HG03558 (cell line): ENCODE measurements at regions not wholly inside any gene's neighbourhood (a gene's known extent, or its start where the extent isn't known, plus 50 kb on each side); places are given as distances from the start of the nearest gene placed in this dataset.
"Not testable (repeated sequence)": the region's sequence is repeated elsewhere in the genome, so short reads cannot be mapped to it uniquely, and the experiment has no call there.

Experiments
- ATAC-seq: cut with Tn5 transposase; IDR thresholded peaks from one replicate; pipeline ENCODE4 v1.9.1; 2021; ENCODE audit warnings: moderate number of reproducible peaks; ENCODE audit not compliant: unreplicated experiment; ENCODE audit errors: extremely low read depth

DNA sequence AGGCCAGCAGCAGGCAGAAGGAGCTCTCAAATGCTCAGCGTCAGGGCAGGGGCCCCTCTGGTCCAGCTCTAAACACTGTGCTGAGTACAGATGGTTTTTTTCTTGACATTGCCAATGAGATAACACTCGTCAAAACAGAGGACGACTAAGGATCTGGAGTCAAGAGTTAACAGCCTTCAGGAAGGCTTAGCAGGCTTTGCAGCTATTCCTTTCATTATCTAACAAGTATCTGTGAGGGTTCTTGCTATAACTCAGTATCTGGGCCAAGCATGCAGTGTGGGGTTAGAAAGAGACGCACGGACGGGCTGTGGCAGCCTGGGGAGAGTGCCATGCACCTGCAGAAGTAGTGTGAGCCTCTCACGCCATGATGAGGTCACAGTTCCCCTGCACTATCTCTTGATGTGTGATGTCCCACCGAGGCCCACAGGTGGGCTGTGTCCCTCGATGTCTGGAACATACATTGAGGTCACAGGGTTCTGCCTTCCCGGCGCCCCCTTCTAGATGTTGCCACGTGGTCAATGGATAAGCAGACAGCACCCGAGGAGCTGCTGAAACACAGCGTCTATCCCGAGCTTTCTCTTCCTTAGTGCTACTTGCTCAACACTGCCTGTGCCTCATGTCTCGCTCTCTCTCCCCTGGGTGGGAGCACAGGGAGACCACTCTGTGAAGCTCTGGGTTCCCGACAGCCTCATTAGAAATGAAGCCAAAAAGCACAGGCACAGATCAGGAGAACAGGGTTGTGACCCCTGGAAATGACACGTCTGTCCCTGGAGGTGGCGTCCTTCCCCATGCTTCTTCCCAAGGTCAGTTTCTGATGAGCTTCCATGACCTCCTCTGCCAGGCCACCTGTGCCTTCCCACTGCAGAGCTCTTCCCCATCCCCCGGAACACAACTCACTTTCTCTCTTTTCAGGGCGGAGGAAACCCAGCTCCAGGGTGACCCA is 85.5 kb upstream of the RPS6KA2 start:
- no peak for ATAC-seq

DNA sequence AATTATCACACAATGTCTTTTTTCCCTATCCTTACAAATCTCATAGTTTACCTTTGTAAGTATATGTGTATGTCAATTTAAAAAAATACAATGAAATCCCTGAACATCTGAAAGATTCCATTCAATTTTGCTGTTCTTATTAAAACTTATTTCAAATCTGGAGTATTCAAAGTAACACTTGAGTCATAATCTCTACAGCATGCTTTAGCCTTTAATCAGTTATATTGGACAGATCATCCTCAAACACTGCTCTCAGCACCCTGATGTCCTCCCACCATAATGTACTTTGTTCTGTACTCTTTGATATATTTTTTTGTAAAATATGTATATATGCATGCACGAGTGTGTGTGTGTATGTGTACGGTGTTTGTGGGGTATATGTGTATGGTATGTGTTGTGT is 83.0 kb upstream of the RPS6KA2 start:
- ATAC-seq = no peak

- ATAC-seq = no peak
These were observed 81.4 kb upstream of the RPS6KA2 start for GRCh38 chr6:166708460-166708859.

DNA sequence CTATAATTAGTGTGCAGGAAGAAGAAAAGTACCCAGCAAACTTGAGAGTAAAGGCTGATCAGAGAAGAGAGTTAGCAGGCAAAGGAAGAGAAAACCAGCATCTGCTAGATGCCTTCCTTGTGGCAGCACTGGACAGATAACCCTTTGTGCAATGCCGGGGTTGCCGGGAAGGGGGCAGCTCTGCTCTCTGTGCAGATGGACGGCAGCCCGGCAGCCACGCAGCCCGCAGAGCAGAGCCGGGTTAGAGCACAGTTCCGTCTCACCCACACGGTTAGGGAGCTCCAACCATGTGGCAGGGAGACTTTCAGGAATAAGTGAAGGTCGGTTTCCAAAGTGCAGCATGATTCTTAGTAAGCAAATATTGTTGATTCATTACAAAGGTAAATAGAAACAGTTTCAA is 80.0 kb upstream of the RPS6KA2 start:
- ATAC-seq = no peak

GRCh38 chr6:166705069-166705468 is 78.0 kb upstream of the RPS6KA2 start:
- no peak for ATAC-seq

DNA sequence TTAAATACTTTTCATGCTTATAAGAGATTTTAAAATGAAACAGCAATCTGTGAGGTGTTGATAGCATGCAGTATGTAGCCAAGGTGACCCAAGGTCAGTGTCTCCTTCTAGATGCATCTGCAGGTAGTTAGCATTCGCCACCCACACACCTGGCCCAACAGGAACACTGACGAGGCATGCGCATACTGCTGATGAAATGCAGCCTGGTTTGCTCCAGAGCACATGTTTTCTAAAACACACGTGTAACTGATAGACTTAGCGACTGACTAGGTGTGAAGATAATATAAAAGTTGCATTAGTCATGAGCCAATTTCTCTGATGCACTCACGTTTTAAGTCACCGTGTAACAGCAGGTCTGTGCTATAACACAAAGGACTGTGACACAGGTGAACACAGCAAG is 77.1 kb upstream of the RPS6KA2 start:
- ATAC-seq = no peak

DNA sequence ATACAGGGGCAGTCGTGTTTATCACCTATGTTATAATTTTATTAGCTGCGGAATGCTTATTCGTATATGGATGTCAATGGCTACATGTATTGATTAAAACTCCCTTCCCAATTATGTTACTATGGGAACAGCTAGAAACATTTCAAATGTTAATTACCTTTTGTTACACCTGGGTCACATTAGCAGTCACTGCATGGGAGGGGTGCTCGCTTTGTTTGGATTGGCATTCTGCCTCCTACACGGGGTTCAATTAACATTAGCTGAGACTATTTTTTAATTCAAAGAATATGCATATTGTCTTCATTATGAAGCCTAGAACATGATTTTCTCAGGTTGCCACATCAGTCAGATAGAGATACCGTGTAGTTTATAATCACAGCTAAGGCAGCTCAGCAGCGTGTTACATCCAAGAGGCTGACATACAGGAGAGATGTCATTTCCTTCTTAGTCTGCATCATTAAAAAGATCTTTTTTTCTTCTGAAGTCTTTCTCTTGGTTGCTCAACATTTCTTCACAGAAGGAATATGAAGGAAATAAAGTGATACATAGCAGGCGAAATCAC is 76.2 kb upstream of the RPS6KA2 start:
- ATAC-seq = no peak

GRCh38 chr6:166701424-166701823 is 74.4 kb upstream of the RPS6KA2 start:
- ATAC-seq = not testable (repeated sequence)

DNA sequence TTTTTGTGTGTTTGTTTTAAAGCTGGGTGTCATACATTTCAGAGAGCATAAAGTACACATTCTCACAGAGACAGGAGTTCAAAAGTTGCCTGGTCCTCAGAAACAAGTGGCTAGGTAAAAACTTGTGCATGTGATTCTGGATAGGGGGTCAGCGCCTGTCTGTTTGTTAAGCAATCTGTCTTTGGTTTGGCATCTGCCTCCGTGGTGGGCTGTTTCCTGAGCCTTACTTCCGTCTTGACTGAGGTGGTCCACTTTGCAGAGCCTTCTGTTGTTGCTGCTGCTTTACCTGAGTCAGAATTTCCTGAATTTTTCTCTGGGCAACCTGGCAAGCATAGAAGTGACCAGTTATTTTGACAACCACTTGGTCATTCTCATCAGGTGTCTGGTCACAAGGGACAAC is 73.8 kb upstream of the RPS6KA2 start:
- not testable (repeated sequence) for ATAC-seq

- no peak for ATAC-seq
These were observed 70.1 kb upstream of the RPS6KA2 start for GRCh38 chr6:166697113-166697512.

- no peak for ATAC-seq
These were observed 66.8 kb upstream of the RPS6KA2 start for GRCh38 chr6:166693880-166694279.

- no peak for ATAC-seq
These were observed 65.8 kb upstream of the RPS6KA2 start for GRCh38 chr6:166692723-166693302.

- no peak for ATAC-seq
These were observed 64.7 kb upstream of the RPS6KA2 start for GRCh38 chr6:166691746-166692145.

- ATAC-seq = no peak
These were observed 64.1 kb upstream of the RPS6KA2 start for GRCh38 chr6:166691199-166691598.

- no peak for ATAC-seq
These were observed 62.6 kb upstream of the RPS6KA2 start for GRCh38 chr6:166689687-166690086.

- no peak for ATAC-seq
These were observed 61.9 kb upstream of the RPS6KA2 start for GRCh38 chr6:166688901-166689300.

DNA sequence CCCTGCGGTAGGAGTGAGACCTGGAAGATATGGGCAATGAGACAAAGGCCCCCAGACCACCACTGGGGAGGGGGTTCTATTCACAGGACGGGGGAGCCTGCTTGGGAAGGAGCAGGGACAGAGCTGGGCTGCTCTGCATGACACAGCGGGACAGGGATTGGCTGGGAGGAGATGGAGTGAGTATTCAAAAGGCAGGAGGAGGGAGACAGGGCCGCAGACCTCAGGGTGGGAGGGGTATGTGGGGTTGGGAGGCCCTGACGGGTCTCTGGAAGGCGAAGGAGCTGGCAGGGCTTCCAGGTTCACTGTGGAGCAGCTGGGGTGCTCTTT is 60.8 kb upstream of the RPS6KA2 start:
- no peak for ATAC-seq

GRCh38 chr6:166687070-166687878 is 60.2 kb upstream of the RPS6KA2 start:
- ATAC-seq = no peak

- no peak for ATAC-seq
These were observed 59.3 kb upstream of the RPS6KA2 start for GRCh38 chr6:166686317-166686716.

DNA sequence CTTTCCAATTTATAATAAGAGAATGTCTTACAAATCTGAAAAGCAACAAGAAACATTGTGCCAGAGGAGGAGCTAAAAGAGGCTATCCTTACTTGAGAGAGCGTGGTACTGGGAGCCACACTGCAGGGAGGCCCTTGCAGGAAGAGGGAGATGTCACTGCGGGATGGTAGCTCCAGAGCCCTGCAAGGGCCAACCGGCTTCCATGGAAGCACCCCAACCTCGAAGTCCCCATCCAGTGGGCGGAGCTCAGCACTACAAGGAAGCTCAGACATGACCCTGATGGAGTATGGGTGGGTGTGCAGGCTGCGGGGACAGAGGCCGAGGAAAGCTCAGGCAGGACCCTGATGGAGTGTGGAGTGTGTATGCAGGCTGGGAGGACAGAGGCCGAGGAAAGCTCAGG is 57.8 kb upstream of the RPS6KA2 start:
- no peak for ATAC-seq

DNA sequence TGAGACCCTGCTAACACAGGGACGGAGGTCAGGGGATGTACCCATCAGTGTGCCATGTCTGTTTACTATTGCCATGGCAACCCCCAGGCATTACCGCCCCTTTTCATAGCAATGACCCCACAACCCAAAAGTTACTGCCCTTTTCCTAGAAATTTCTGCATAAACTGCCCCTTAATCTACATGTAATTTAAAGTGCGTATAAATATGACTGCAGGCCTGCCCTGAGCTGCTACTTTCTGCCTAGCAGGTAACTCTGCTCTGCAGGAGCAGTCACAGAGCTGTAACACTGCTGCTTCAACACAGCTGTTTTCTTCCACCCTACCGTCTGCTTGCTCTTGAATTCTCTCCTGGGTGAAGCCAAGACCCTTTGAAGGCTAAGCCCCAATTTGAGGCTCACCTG is 57.1 kb upstream of the RPS6KA2 start:
- no peak for ATAC-seq
